ENCODE measurements at regions not wholly inside any gene's neighbourhood (a gene's known extent, or its start where the extent isn't known, plus 50 kb on each side); places are given as distances from the start of the nearest gene placed in this dataset.

GRCh38 chr12:124225730-124226129, 69.2 kb upstream of the RFLNA start:
- TF ChIP-seq CTCF (IDR thresholded peaks at IDR 0.05; ENCODE audit: low read length) = no peak
- TF ChIP-seq EZH2 (IDR thresholded peaks at IDR 0.05; ENCODE audit: borderline replicate concordance, low read length) = no peak
